NCI-H774 (cell line): ENCODE measurements at regions not wholly inside any gene's neighbourhood (a gene's known extent, or its start where the extent isn't known, plus 50 kb on each side); places are given as distances from the start of the nearest gene placed in this dataset.
"Not testable (repeated sequence)": the region's sequence is repeated elsewhere in the genome, so short reads cannot be mapped to it uniquely, and the experiment has no call there.

ENCODE experiments used
- DNase-seq: peaks from one replicate; lab custom pipeline; 2025; lab: John Stamatoyannopoulos, UW

GRCh38 chr18:60892441-60892840 lies 440.8 kb upstream of the CDH20 start:
- no peak for DNase-seq

GRCh38 chr18:60892855-60893254 lies 440.4 kb upstream of the CDH20 start:
- DNase-seq: no peak

- no peak for DNase-seq
Observed at GRCh38 chr18:60893355-60894097, 439.7 kb upstream of the CDH20 start.

GRCh38 chr18:60894254-60894945 lies 438.8 kb upstream of the CDH20 start:
- no peak for DNase-seq

- no peak for DNase-seq
Observed at GRCh38 chr18:60895181-60895580, 438.0 kb upstream of the CDH20 start.

GRCh38 chr18:60898111-60898510 lies 435.1 kb upstream of the CDH20 start:
- no peak for DNase-seq

GRCh38 chr18:60905699-60906098 lies 427.5 kb upstream of the CDH20 start:
- DNase-seq: no peak

- no peak for DNase-seq
Observed at GRCh38 chr18:60910534-60910933, 422.7 kb upstream of the CDH20 start.

GRCh38 chr18:60911504-60911903 lies 421.7 kb upstream of the CDH20 start:
- no peak for DNase-seq

GRCh38 chr18:60915160-60915559 lies 418.1 kb upstream of the CDH20 start:
- DNase-seq: no peak

- not testable (repeated sequence) for DNase-seq
Observed at GRCh38 chr18:60918862-60919261, 414.4 kb upstream of the CDH20 start.

GRCh38 chr18:60925892-60926291 lies 407.3 kb upstream of the CDH20 start:
- no peak for DNase-seq

- DNase-seq: no peak
Observed at GRCh38 chr18:60929966-60930365, 403.3 kb upstream of the CDH20 start.

GRCh38 chr18:60935041-60935910 lies 398.0 kb upstream of the CDH20 start:
- DNase-seq: no peak

GRCh38 chr18:60936101-60936500 lies 397.1 kb upstream of the CDH20 start:
- no peak for DNase-seq

GRCh38 chr18:60943297-60943696 lies 389.9 kb upstream of the CDH20 start:
- DNase-seq: no peak

- no peak for DNase-seq
Observed at GRCh38 chr18:60950634-60951033, 382.6 kb upstream of the CDH20 start.

- no peak for DNase-seq
Observed at GRCh38 chr18:60951091-60951490, 382.1 kb upstream of the CDH20 start.

GRCh38 chr18:60962625-60963024 lies 370.6 kb upstream of the CDH20 start:
- DNase-seq: no peak

- no peak for DNase-seq
Observed at GRCh38 chr18:60965856-60966255, 367.4 kb upstream of the CDH20 start.

- DNase-seq: no peak
Observed at GRCh38 chr18:60966876-60967275, 366.4 kb upstream of the CDH20 start.

GRCh38 chr18:60975420-60975819 lies 357.8 kb upstream of the CDH20 start:
- DNase-seq: no peak

- DNase-seq: no peak
Observed at GRCh38 chr18:60976976-60977375, 356.3 kb upstream of the CDH20 start.
